H4 (cell line): ENCODE measurements at regions not wholly inside any gene's neighbourhood (a gene's known extent, or its start where the extent isn't known, plus 50 kb on each side); places are given as distances from the start of the nearest gene placed in this dataset.
"Not testable (repeated sequence)": the region's sequence is repeated elsewhere in the genome, so short reads cannot be mapped to it uniquely, and the experiment has no call there.

Source experiments
- DNase-seq: peaks from one replicate; pipeline ENCODE4 v3.0.0-alpha.2; 2015; ENCODE audit warnings: low spot score

DNA sequence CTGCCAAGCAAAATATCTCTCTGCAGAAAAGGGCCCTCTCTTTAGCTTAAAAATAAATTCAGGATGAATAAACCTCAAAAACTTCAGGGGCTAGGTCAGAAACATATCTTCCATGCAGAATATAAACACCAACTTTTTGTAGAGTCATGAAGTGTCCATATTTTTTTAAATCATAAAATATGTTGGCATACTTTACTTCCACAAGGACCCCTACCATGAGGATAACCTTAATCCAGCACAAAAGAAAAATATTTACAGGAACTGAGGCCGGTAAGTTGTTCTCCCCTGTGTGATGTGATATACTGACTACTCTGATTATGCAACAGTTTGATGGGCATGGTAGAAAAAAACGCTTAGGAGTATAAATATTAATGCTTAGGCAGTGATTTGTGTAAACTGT lies 264.8 kb upstream of the CDH11 start:
- no peak for DNase-seq

DNA sequence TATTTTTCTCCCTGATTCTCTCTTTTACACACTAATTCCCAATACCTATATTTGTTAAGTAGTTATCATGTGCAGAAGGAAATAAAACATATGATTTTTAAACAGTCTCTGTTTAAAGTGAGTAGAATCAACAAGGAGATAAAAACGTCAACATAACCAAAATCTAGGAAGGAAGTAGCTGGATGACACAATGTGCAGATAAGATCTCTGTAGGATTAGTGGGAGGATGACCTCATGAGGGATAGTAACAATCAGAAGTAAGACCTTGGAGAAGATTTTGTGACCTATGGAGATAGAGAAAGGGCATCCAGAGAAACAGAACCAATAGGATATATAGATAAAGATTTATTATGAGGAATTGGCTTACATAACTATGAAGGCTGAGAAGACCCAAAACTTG lies 262.6 kb upstream of the CDH11 start:
- DNase-seq: no peak

DNA sequence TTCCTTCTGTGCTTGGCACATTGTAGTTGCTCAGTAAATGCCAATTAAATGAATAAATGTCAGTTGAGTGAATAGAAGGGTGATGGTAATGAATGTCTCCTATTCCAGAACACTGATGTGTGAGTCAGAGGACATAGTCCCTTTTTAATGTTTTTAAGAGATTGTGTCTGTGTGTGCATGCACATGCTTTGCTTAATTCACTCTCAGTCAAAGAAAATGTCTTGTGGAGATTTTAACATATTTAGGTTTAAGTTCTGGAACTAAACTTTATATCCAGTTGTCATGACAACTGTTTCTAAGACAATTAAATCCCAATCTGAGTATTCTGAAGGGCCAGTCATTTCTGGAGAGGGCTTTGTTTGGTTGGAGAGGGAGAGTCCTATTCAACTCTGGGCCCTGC lies 255.3 kb upstream of the CDH11 start:
- no peak for DNase-seq

DNA sequence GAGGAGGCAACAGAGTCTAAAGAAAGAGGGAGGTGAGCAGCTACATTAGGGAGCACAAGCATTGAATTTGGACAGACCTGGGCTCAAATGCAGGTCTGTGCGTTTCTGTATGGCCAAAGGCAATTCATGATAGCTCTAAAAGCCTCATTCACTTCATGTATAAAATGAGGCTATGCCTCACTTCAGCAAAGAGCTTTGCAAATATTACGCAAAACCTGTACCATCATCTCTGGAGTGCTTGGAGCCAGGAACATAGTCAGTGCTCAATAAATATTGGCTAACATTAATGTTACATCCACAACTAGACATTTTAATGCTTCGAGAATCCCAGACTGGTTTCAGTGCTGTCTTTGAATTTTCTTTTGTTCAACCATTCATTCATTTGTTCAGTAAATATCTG lies 254.7 kb upstream of the CDH11 start:
- DNase-seq: no peak

DNA sequence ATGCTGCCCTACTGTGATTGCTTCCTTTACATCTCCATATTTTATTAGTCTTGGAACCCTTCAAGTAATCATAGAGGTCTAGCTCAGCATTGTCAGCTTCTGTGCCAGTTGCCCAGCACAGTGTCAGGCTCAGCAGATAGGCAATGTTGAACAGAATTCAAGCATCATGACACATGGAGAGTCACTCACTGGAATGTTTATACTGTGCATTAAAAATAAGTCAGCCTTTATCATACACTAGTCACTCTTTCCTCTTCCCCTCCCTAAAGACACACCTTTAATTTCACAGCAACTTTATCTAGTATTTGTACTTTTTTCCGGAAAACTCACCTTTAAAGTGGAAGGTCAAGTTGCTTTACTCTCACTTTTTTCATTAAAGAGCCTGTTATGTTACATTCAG lies 253.8 kb upstream of the CDH11 start:
- no peak for DNase-seq

DNA sequence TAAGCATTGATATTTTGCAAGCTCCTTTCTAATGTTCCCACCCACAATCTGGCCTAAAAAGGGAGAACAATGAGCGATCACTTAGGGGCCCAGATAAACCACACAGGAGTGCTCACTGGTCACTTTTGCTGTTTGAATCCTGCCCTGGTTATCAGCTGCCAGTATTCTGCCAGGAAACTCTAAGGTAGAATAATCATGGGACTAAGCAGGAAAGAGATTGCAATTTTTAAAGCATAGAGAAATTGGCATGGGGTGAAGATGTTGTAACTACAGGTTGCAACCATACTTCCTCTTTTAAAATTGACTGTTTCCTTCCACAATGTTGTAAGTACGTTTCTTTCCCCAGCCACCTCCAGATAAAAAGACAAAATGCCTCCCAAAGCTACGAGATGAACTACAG lies 251.2 kb upstream of the CDH11 start:
- DNase-seq: no peak

DNA sequence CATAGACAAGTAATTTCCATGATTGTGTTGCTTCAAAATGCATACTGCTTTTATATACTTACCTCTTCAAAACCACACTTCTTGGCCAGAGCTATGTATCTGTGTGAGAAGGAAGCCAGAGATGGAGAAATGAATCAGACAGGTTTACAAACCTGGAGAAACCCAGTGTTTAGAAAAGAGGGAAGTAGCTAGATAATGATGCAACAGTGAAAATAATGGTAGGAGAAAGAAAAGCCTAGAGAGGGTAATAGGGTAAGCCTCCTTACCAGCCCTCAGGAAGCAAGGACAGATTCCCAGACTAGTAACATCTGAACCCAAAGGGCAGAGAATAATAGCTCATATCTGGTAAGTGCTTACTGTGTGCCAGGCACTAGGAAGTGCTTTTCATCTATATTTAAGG lies 250.3 kb upstream of the CDH11 start:
- DNase-seq: no peak

DNA sequence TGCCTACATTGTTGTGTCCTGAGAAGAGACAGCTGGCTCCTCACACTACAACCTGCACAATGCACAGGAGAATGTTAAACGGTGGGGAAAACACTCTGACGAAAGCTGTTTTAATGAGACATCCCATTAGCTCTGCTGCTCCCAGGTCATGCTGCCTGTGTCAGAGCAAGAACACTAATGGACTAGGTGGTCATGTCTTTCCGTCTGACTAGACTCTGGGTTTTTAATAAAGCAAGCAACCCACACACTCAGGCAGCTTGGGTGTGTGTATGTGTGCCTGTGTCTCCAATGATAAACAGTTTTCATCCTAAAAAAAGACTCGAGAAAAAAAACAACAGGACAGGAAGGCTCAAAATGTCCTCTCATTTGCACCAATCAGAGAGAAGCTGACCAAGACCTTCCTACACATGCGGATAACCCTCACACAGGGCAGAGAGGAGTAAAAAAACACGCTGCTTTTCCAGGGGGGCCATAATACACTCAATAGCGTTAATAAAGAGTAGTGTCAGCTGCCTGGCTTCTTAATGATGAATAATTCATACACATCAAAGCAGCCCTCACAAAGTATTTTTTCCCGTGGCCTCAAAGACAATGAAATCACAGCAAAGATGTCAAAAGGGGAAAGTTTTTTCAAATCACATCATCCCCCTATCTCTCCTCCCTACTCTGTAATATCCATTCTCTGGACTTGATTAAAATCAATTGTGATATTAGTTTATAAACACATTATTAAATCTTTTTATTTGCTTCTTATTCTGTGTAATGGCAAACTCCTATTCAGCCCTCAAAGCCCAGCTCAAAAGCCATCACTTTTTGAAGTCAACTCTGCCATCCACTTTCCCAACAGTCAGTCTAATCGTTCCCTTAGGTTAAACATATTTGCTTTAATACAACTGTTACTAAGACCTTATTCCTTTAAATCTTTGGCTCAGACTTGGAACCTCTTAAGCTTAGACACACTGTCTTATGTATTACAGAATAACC lies 244.2 kb upstream of the CDH11 start:
- DNase-seq: no peak

DNA sequence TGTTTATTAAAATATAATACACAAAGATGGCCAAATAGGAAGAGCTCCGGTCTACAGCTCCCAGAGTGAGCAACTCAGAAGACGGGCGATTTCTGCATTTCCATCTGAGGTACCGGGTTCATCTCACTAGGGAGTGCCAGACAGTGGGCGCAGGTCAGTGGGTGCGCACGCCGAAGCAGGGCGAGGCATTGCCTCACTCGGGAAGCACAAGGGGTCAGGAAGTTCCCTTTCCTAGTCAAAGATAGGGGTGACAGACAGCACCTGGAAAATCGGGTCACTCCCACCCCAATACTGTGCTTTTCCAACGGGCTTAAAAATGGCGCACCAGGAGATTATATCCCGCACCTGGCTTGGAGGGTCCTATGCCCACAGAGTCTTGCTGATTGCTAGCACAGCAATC lies 234.9 kb upstream of the CDH11 start:
- DNase-seq: not testable (repeated sequence)

DNA sequence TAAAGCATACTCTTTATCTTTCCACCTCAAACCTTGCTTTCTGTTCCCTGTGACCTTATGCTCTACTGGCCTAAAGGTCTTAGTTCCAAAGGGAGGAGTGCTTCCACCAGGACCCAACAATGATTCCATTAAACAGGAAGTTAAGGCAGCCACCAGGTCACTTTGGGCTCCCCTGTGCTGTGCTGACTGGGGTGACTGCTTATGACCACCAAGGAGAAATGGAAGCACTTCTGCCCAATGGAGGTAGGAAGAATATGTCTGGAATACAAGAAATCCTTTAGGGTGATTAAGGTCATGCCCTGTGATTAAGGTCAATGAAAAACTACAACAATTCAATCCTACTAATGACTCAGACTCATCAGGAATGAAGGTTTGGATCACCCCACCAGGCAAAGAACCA lies 233.8 kb upstream of the CDH11 start:
- no peak for DNase-seq

DNA sequence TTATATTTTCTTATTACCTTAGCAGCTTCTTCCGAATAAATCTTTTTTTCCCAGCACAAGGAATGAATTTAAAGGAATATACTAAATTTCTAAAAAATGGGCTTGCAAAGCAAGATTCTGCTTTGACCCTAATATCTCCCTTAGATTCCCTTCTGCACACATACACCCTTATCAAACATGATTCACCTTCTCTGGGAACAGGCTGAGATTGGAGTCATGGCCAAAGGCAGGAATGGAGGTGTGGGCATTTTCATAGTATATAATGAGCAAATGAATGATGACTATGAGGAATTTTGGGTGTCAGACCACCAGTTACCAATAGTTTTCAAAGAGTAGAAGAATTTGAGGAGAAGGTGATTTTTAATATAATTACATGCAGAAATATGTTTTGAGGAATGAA lies 231.3 kb upstream of the CDH11 start:
- no peak for DNase-seq

DNA sequence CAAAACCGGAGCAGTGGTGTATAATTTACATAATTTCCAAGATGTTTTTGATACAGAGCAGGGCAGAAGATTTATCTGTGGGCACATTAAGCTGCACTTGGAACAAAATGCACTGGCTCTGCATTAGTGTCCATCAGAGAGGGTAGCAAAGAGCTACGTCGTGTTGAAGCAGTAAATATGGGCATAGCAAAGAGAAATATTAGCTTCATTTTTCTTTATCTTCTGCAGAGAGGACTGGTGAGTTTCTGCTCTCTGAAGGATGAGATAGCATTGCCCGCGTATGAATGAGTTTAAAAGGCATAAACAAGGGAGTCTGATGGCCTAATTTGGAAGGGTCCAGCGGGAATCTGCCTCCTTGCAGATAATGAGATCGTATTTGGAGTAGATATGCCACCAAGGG lies 227.8 kb upstream of the CDH11 start:
- DNase-seq: no peak

DNA sequence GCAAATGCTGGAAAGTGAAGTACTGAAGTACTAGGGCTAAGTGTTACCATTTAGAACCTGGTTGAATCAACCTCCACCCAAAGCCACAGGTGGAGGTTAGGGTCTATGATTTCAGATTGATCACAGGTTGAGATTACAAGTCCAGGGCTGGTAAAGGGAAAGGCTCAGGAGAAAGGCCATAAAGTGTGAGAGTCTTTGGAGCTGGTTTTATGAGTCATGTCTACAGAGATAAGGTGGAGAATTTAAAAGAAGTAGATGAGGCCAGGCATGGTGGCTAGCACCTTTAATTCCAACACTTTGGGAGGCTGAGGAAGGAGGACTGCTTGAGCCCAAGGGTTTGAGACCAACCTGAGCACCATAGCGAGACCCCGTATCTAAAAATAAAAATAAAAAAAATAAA lies 221.7 kb upstream of the CDH11 start:
- no peak for DNase-seq

DNA sequence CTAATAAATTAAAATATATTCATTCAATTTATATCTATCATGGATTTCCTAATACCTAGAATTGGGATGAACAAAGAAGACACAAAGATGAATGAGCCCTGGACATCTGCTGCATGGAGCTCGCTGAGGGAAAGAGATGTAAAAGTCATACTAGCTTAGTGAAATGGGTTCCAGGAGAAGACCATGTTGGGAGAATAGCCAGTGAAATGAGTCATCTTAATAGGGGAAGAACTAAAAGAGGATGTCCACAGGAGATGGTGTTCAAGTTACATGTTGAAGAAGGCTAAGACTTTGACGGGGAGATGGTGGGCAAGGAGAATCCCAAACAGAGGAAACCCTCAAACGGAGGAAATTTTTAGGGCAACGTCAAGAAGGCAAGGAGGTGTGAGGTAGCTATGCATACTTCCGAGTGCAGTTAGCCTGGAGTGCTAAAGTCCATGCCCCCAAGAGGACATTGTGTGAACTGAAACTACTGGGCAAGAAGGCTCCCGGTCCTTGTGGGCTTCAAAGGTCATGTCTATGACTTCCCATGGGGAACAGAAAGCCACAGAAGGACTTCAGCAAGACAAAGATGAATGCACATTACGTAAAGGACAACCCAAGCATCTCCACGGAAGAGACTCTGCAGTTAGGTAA lies 220.5 kb upstream of the CDH11 start:
- no peak for DNase-seq

DNA sequence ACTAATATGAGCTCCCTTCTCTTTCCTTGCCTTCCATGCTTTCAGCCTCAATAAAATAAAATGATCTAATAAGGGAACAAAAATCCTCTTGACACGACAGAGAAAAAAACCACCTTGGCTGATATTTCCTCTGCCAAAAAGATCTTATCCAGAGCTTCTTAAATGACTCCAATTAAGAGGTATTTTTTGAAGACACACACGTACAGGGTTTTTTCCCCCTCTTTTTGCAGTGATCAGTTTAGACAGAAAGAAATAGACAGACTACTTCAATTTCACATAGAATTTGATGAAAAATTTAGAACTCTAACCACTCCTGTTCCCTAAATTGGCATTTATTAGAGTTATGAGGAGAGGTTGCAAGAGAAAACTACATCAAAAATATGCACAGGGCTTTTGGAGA lies 217.2 kb upstream of the CDH11 start:
- no peak for DNase-seq

DNA sequence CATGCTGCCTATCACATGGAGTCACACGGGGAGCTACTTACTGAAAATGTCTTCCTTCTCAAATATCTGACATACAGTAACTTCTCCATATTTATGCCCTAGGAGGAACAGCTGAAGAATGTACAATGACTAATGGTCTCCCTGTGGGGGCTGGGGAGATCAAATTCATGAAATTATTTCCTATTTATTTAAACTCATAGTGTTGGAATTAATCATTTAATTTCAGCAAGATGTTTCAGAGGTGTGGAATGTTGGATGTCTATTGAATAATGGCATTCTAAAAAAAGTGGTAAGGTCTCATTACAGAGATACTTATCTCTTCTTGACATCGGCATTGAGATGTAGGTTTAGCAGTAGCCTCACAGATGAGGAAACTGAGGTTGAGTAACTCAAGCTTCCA lies 214.3 kb upstream of the CDH11 start:
- DNase-seq: no peak

DNA sequence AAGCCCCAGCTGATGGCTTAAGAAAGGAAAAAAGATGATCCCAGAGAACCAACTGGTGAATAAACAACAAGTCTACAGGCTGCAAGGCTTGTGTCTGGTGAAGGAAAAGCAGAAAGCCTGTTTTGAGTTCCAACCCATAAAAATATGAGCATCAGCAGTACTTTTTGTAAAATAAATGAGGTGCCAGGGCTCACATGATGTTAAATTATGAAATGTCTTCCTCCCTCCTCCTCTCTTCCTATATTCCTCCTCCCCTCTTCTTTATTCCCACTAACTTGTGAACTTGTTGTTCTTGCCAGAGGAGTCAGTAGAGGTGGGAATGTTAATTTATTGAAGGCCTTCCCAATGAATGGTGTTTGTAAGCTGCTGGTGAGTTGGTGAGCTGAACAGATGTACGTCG lies 212.2 kb upstream of the CDH11 start:
- DNase-seq: no peak

DNA sequence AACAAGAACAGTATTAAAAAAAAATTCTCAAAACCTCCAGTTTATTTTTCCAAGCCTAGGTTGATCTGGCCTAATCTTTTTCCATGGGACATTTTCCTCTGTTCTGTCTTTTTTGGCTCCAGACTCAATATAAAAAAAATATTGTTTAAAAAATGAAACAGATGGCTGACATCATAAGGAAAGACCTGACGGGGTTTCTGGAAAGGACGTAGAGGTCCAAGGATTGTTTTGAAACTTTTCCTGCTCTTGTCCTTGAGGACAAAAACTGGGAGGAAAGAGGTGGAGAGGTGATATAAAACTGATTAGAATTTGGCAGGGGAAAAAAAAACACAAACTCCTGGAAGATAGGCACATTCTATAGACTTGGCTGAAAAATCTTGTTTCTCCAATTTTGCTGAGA lies 211.4 kb upstream of the CDH11 start:
- DNase-seq: no peak

DNA sequence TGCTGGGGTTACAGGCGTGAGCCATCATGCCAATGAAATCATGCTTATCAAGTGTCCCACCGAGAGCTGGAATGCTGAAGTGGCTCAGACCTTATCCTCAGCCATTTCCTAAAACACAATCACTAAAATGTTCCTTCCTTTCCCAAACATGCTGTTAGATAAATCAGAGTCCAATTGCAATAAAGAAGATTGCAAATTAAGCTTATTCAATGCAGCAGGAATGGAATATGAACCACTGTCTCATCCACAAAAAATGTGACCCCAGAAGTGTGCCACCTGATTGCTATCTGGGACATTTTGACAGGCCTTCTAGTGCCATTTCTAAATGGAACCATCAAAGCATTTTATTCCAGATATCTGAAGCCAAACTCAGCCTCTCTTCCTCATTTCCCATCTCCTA lies 205.5 kb upstream of the CDH11 start:
- no peak for DNase-seq

DNA sequence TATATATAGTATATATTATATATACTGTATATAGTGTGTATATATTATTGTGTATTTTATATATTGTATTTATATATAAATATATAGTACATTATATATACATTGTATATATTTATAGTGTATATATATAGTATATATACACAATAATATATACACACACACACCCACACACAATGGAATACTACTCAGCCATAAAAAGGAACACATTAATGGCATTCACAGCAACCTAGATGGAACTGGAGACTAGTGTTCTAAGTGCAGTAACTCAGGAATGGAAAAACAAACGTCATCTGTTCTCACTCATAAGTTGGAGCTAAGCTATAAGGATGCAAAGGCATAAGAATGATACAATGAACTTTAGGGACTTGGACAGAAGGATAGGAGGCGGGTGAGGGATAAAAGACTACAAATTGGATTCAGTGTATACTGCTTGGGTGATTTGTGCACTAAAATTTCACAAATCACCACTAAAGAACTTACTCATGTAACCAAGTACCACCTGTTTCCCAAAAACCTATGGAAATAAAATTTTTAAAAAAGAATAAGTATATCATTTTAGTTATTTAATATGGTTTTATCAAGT lies 201.9 kb upstream of the CDH11 start:
- DNase-seq: no peak

DNA sequence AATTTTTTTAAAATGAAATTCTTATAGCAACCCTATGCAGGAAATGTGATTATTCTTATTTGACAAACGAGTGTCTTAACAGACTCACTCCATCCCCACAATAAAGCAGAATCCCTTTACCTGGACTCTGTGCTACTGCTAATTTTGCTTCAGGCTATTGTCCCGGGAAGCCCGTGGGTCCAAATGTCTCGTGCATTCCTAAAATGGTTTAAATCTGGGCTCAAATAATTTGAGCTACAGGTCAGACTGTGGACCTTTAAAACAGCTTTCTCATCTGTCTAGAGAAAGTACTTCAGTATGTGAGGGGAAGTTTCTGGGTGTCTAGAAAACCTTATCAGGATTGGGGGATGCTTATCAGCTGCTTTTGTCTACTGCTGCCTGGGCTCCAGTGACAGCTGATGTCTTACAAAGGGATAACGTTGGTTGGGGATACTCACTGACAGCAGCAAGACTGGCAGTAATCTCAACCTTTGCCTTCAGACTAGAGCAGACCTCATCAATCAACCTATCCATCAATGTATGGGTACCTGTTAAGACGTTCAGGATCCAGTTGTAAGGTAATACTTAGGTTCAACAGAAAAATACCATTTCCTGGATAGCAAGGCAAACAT lies 197.9 kb upstream of the CDH11 start:
- DNase-seq: no peak

DNA sequence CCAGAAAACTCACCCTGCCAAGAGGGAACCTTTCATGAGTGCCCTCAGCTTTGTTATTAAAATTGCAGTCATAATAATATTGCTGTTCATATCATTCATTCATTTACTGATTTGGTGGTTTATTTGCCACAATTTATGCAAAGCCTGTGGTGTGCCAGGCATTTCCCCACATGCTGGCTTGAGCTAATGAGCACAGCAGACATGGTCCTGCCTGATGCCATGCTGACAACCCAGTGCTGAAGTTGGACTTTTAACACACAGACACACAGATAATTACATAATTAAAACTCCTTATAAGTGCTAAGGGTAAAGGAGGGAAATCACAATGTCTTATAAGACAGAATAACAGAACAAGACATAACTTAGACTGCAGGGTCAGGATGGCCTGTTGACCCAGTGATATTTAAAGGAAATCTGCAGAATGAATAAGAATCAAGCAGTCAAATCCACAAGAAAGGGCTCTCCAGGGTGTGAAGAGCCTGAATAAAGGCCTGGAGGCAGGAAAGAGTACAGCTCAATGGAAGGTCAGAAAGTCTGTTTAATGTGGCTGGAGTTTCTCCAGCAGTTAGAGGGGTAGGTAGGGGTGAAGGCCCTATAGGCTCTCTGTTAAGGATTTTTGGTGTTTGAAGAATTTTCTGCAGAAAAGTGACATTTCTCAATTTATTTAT lies 196.9 kb upstream of the CDH11 start:
- DNase-seq: no peak
